GM23248 (cell line): ENCODE measurements at regions not wholly inside any gene's neighbourhood (a gene's known extent, or its start where the extent isn't known, plus 50 kb on each side); places are given as distances from the start of the nearest gene placed in this dataset.

Source experiments
- DNase-seq: peaks from one replicate; pipeline ENCODE4 v3.0.0-alpha.2; 2015
- H2AFZ ChIP-seq: fragments of 200-600 bp; sonication (generic); 2 replicates; pipeline ENCODE4 v1.6.1; 2016; ENCODE audit warnings: antibody characterized with exemption
- H3F3A ChIP-seq: fragments of 200-600 bp; sonication (generic); 2 replicates; pipeline ENCODE4 v1.6.1; 2016; ENCODE audit warnings: mild to moderate bottlenecking, antibody characterized with exemption, mixed run types; ENCODE audit not compliant: insufficient read depth
- H3K27ac ChIP-seq: fragments of 200-600 bp; sonication (generic); 2 replicates; pipeline ENCODE4 v1.5.1; 2016; ENCODE audit warnings: mild to moderate bottlenecking
- H3K27me3 ChIP-seq: fragments of 200-600 bp; sonication (generic); replicated peaks from 2 replicates; pipeline ENCODE4 v1.6.1; 2016; ENCODE audit warnings: mild to moderate bottlenecking; ENCODE audit not compliant: insufficient read depth
- H3K36me3 ChIP-seq: fragments of 200-600 bp; sonication (generic); 2 replicates; pipeline ENCODE4 v1.6.1; 2016; ENCODE audit warnings: low read depth, mild to moderate bottlenecking
- H3K4me1 ChIP-seq: fragments of 200-600 bp; sonication (generic); 2 replicates; pipeline ENCODE4 v1.6.1; 2016; ENCODE audit warnings: mild to moderate bottlenecking; ENCODE audit not compliant: insufficient read depth
- H3K4me2 ChIP-seq: fragments of 200-600 bp; sonication (generic); one replicate; pipeline ENCODE4 v1.6.1; 2016; ENCODE audit warnings: mild to moderate bottlenecking; ENCODE audit not compliant: unreplicated experiment
- H3K4me3 ChIP-seq: fragments of 200-600 bp; sonication (generic); 2 replicates; pipeline ENCODE4 v1.5.1; 2016; ENCODE audit warnings: mild to moderate bottlenecking
- H3K79me2 ChIP-seq: fragments of 200-600 bp; sonication (generic); 2 replicates; pipeline ENCODE4 v1.6.1; 2016; ENCODE audit warnings: mild to moderate bottlenecking; ENCODE audit not compliant: insufficient read depth
- H3K9ac ChIP-seq: fragments of 200-600 bp; sonication (generic); 2 replicates; pipeline ENCODE4 v1.6.1; 2016; ENCODE audit warnings: mild to moderate bottlenecking
- H3K9me2 ChIP-seq: fragments of 200-600 bp; sonication (generic); 2 replicates; pipeline ENCODE4 v1.6.1; 2016; ENCODE audit warnings: mixed run types, mild to moderate bottlenecking, moderate library complexity; ENCODE audit not compliant: insufficient read depth
- H3K9me3 ChIP-seq: fragments of 200-600 bp; sonication (generic); one replicate; pipeline ENCODE4 v1.6.1; 2017; ENCODE audit warnings: low read depth
- H4K20me1 ChIP-seq: fragments of 200-600 bp; sonication (generic); 2 replicates; pipeline ENCODE4 v1.6.0; 2016; ENCODE audit not compliant: insufficient read depth
- EZH2 ChIP-seq: fragments of 200-600 bp; sonication (generic); IDR thresholded peaks from 2 replicates; pipeline ENCODE4 v1.6.1; 2018; ENCODE audit warnings: antibody characterized with exemption, mild to moderate bottlenecking; ENCODE audit not compliant: insufficient read depth, poor library complexity, severe bottlenecking
- EZH2phosphoT487 ChIP-seq: fragments of 200-600 bp; sonication (generic); IDR thresholded peaks from 2 replicates; pipeline ENCODE4 v1.6.1; 2018; ENCODE audit warnings: antibody characterized with exemption, moderate library complexity, mild to moderate bottlenecking, low read depth; ENCODE audit not compliant: insufficient read depth
- WGBS, 2 experiments: methylation state at CpG; one replicate each; pipeline ENCODE4 v1.1.6; 2015 to 2017; ENCODE audit warnings: low lambda C conversion rate in 2 of 2, low coverage in 1 of 2; ENCODE audit errors: missing lambda C conversion rate in 2 of 2; 5-methylcytosine and 5-hydroxymethylcytosine counted together
- in situ Hi-C: fragments of 300-500 bp; cut with MboI; formaldehyde crosslinking; loops from 2 replicates; pipeline ENCODE4 v1.15.0; 2020

DNA sequence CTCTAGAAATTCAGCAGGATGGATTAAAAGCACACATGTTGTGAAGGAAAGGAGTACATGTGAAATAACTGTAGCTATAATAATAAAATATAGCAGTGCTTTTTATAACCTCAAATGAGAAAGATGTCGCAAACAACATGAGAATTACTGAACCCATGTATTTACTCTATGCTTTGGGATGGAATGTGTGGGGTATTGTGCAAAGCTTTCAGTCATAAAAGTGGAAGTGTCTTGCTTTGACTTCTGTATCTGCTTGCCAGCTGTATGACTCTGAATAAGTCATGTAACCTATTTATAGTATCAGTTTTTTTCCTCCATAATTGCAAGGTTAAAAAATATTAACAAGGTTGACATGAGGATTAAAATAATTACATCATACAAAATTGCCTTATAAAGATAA is 519.3 kb upstream of the CADM2 start:
- DNase-seq: no peak
- no peaks in the 10 kb centered on the region for H4K20me1 ChIP-seq
- no peaks in the 10 kb centered on the region for H3K4me1 ChIP-seq
- TF ChIP-seq EZH2phosphoT487 (no peak), EZH2 (no peak)
- no peaks in the 10 kb centered on the region for H3F3A ChIP-seq
- no peak overlapping the region for H2AFZ ChIP-seq
- H3K36me3 ChIP-seq: no peaks in the 10 kb centered on the region
- H3K27ac ChIP-seq: no peak overlapping the region
- no peaks in the 10 kb centered on the region for H3K79me2 ChIP-seq
- no peaks in the 10 kb centered on the region for H3K9me2 ChIP-seq
- WGBS, 2 experiments: 0 to 4% methylated on average over 1 of the region's 1 CpG
- H3K9ac ChIP-seq: no peak overlapping the region
- H3K4me3 ChIP-seq: no peak overlapping the region
- in situ Hi-C loops: no loop called here
- no peaks in the 10 kb centered on the region for H3K27me3 ChIP-seq
- H3K4me2 ChIP-seq: no peak overlapping the region
- no peaks in the 10 kb centered on the region for H3K9me3 ChIP-seq

GRCh38 chr3:84440291-84440690 is 518.5 kb upstream of the CADM2 start:
- H3K79me2 ChIP-seq: no peaks in the 10 kb centered on the region
- H3K4me2 ChIP-seq: no peak overlapping the region
- H3K9ac ChIP-seq: no peak overlapping the region
- no peaks in the 10 kb centered on the region for H3K9me2 ChIP-seq
- H3K4me3 ChIP-seq: no peak overlapping the region
- H3K4me1 ChIP-seq: no peaks in the 10 kb centered on the region
- TF ChIP-seq EZH2phosphoT487 (no peak), EZH2 (no peak)
- no peaks in the 10 kb centered on the region for H3K27me3 ChIP-seq
- no peaks in the 10 kb centered on the region for H4K20me1 ChIP-seq
- H3K9me3 ChIP-seq: no peaks in the 10 kb centered on the region
- in situ Hi-C loops: no loop called here
- H3K27ac ChIP-seq: no peak overlapping the region
- H3K36me3 ChIP-seq: no peaks in the 10 kb centered on the region
- 36 to 37% methylated on average over 11 of the region's 11 CpGs for WGBS, 2 experiments
- DNase-seq: no peak
- H3F3A ChIP-seq: no peaks in the 10 kb centered on the region
- H2AFZ ChIP-seq: no peak overlapping the region

DNA sequence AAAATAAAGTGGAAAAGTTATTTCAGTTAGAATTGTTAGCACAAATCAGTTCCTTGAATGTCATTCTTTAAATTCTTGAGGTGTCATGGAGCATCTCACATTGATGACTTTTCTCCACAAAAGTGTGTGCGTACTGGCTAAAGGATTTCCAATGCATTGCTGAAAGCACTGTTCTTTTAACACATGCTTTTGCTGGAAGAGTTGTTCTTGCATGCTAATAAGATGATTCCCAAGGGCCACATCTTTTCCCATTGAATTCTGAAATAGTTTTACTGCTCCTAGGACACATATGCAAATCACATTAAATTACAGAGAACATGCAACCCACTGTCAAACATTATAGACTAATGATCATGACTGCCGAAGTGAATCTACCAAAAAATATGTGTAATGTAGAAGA is 516.3 kb upstream of the CADM2 start:
- no peak overlapping the region for H3K4me3 ChIP-seq
- no peaks in the 10 kb centered on the region for H3K36me3 ChIP-seq
- in situ Hi-C loops: no loop called here
- no peak overlapping the region for H3K27ac ChIP-seq
- no peak overlapping the region for H3K9ac ChIP-seq
- H2AFZ ChIP-seq: no peak overlapping the region
- H3K27me3 ChIP-seq: no peaks in the 10 kb centered on the region
- TF ChIP-seq EZH2phosphoT487 (no peak), EZH2 (no peak)
- no peaks in the 10 kb centered on the region for H3K79me2 ChIP-seq
- DNase-seq: no peak
- no peak overlapping the region for H3K4me2 ChIP-seq
- H3K9me2 ChIP-seq: no peaks in the 10 kb centered on the region
- no peaks in the 10 kb centered on the region for H4K20me1 ChIP-seq
- H3K9me3 ChIP-seq: no peaks in the 10 kb centered on the region
- no peaks in the 10 kb centered on the region for H3K4me1 ChIP-seq
- H3F3A ChIP-seq: no peaks in the 10 kb centered on the region
- WGBS, 2 experiments: 24 to 25% methylated on average over 2 of the region's 2 CpGs

DNA sequence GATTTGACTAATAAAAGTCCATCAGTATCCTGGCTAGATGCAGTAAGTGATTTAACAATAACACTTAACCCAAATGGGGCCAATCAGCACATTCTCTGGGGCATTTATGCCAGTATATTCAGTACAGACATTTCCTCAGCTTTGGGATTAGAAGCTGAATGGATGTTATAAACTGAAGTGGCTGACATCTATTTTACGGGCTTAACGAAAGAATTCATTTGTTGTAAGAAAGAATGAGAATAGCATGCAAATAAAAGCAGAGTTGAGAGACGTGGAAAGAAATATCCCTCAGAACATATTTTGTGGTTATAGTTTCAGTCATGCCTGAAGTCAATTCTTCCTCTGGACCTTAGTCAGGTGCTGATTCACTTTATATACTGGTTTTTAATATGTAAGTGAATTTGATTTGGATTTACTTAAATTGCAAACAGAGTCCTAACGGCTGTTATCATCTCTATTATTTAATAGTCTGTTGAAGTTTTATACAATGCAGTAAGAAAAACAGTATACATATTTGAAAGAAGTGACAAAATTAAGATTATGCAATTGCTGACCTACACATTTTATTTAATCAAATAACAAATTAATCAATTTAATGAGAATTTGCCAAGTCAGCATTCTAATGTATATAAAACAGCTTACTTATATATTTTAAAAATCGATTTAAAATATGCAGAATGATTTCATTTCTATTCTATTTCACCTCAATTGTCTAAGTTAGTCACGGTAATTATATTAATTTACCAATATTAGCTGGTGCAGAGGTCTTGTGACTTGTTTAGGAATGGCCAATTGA is 513.9 kb upstream of the CADM2 start:
- no peak for DNase-seq
- Histone ChIP-seq H3F3A (no peaks in the 10 kb centered on the region), H3K27ac (no peak overlapping the region), H3K9me3 (no peaks in the 10 kb centered on the region), H3K4me3 (no peak overlapping the region), H3K4me2 (no peak overlapping the region), H2AFZ (no peak overlapping the region), H3K9me2 (no peaks in the 10 kb centered on the region), H3K4me1 (no peaks in the 10 kb centered on the region), H3K79me2 (no peaks in the 10 kb centered on the region), H4K20me1 (no peaks in the 10 kb centered on the region), H3K27me3 (no peaks in the 10 kb centered on the region), H3K9ac (no peak overlapping the region), H3K36me3 (no peaks in the 10 kb centered on the region)
- in situ Hi-C loops: no loop called here
- WGBS, 2 experiments: 6 to 8% methylated on average over 6 of the region's 6 CpGs
- TF ChIP-seq EZH2phosphoT487 (no peak), EZH2 (no peak)
